KMS-11 (cell line): ENCODE measurements at regions not wholly inside any gene's neighbourhood (a gene's known extent, or its start where the extent isn't known, plus 50 kb on each side); places are given as distances from the start of the nearest gene placed in this dataset.

Source experiments
- H2AFZ ChIP-seq: fragments of 200-600 bp; sonication (generic); 2 replicates; pipeline ENCODE4 v1.6.1; 2016; ENCODE audit warnings: antibody characterized with exemption, mixed run types, low read depth
- H3K27ac ChIP-seq: fragments of 200-600 bp; sonication (generic); 2 replicates; pipeline ENCODE4 v1.6.1; 2016; ENCODE audit warnings: mild to moderate bottlenecking, mixed run types
- H3K27me3 ChIP-seq: fragments of 200-600 bp; sonication (generic); 2 replicates; pipeline ENCODE4 v1.6.1; 2017; ENCODE audit warnings: mild to moderate bottlenecking, low read depth, mixed run types, moderate library complexity; ENCODE audit not compliant: insufficient read depth
- H3K36me3 ChIP-seq: fragments of 200-600 bp; sonication (generic); 2 replicates; pipeline ENCODE4 v1.6.1; 2017; ENCODE audit warnings: mild to moderate bottlenecking, mixed run types; ENCODE audit not compliant: insufficient read depth
- H3K4me1 ChIP-seq: fragments of 200-600 bp; sonication (generic); 2 replicates; pipeline ENCODE4 v1.6.1; 2016; ENCODE audit warnings: mild to moderate bottlenecking, low read depth, mixed run types; ENCODE audit not compliant: poor library complexity, severe bottlenecking
- H3K4me2 ChIP-seq: fragments of 200-600 bp; sonication (generic); 2 replicates; pipeline ENCODE4 v1.7.0; 2016; ENCODE audit warnings: mild to moderate bottlenecking, mixed run types
- H3K4me3 ChIP-seq: fragments of 200-600 bp; sonication (generic); IDR thresholded peaks from 2 replicates; pipeline ENCODE4 v1.6.1; 2017; ENCODE audit warnings: low read depth, low read length, mixed read lengths; ENCODE audit not compliant: insufficient read depth
- H3K79me2 ChIP-seq: fragments of 200-600 bp; sonication (generic); 2 replicates; pipeline ENCODE4 v1.6.1; 2016; ENCODE audit warnings: low read depth, mixed run types; ENCODE audit not compliant: insufficient read depth
- H3K9ac ChIP-seq: fragments of 200-600 bp; sonication (generic); 2 replicates; pipeline ENCODE4 v1.6.1; 2016; ENCODE audit warnings: mild to moderate bottlenecking, mixed run types
- H4K20me1 ChIP-seq: fragments of 200-600 bp; sonication (generic); 2 replicates; pipeline ENCODE4 v1.6.1; 2016; ENCODE audit warnings: mild to moderate bottlenecking, mixed run types; ENCODE audit not compliant: insufficient read depth
- TF ChIP-seq, protein P1 (sequence below): fragments of 200-600 bp; sonication (generic); conservative IDR thresholded peaks from 2 replicates; pipeline ENCODE4 v1.6.1; 2017; ENCODE audit warnings: low read depth, mild to moderate bottlenecking, antibody characterized with exemption, low read length, moderate library complexity, mixed read lengths

DNA sequence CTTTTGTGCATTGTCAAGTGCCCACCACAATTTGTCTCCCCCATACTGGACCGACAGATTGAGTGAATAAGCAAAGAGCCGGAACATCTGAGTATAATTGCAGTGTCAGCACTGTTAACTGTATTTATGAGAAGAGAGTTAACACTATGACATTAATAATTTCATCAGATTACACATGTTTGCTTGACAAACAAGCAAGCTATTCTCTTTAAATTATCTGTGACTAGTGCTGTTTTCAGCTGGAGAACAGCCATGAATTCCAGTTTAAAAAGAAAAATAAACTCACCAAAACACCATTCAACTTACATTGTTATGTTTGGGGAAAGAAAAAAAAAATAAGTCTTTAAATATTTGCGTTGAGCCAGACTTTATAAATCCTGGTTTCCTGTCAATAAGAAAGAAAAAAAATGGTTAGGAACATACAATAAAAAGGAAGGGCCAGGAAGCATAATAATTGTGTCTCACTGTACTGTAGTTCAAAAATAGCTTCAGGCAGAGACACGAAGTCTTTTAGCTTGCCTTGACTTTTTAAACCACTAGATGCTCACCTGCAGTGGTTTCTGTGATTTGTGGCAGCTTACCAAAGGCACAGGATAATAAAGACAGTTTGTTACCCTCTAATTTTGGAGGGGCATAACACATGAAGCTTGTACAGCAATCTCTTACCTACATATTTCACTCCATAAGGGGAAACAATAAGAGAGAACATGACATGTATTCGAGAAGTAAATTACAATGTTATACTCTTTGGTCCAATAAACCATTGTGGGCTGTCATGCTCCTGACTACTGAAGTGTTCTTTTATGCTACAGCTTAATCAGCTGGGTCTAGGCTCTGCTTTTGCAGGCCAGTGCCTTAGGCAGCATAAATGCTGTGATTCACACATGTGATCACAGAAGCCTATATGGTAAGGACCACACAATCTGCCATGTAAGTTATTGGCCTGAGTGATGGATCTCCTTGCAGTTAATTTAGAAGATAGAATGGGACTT, 302.0 kb upstream of the ADGRL2 start:
- no peaks in the 10 kb centered on the region for H3K4me1 ChIP-seq
- H4K20me1 ChIP-seq: no peaks in the 10 kb centered on the region
- no peak overlapping the region for H3K9ac ChIP-seq
- no peaks in the 10 kb centered on the region for H3K36me3 ChIP-seq
- H3K27ac ChIP-seq: no peak overlapping the region
- H2AFZ ChIP-seq: no peak overlapping the region
- no peak overlapping the region for H3K4me3 ChIP-seq
- H3K27me3 ChIP-seq: no peaks in the 10 kb centered on the region
- H3K79me2 ChIP-seq: no peaks in the 10 kb centered on the region
- no peak overlapping the region for H3K4me2 ChIP-seq
- TF ChIP-seq, protein P1, sequence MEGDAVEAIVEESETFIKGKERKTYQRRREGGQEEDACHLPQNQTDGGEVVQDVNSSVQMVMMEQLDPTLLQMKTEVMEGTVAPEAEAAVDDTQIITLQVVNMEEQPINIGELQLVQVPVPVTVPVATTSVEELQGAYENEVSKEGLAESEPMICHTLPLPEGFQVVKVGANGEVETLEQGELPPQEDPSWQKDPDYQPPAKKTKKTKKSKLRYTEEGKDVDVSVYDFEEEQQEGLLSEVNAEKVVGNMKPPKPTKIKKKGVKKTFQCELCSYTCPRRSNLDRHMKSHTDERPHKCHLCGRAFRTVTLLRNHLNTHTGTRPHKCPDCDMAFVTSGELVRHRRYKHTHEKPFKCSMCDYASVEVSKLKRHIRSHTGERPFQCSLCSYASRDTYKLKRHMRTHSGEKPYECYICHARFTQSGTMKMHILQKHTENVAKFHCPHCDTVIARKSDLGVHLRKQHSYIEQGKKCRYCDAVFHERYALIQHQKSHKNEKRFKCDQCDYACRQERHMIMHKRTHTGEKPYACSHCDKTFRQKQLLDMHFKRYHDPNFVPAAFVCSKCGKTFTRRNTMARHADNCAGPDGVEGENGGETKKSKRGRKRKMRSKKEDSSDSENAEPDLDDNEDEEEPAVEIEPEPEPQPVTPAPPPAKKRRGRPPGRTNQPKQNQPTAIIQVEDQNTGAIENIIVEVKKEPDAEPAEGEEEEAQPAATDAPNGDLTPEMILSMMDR: no peak

DNA sequence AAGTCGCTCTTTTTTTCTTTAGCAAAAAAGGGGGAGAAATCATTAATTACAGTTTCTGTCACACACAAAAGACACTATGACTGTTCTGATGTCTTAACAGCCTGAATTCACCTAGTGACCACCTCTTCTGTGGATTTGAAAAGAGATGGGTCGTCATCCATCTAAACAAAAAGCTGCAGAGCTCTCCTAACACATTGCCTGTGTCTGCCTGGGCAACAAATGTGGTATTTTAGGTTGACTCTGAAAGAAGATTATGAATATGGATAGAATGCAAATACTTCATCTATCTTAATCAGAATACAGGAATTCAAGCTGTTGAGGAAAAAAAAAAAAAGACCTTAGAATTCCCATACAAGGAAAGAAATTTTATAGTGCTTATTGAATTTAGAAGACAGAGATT, 304.4 kb upstream of the ADGRL2 start:
- H2AFZ ChIP-seq: no peak overlapping the region
- H3K36me3 ChIP-seq: no peaks in the 10 kb centered on the region
- no peaks in the 10 kb centered on the region for H3K79me2 ChIP-seq
- H3K4me3 ChIP-seq: no peak overlapping the region
- TF ChIP-seq, protein P1: no peak
- no peaks in the 10 kb centered on the region for H4K20me1 ChIP-seq
- no peaks in the 10 kb centered on the region for H3K27me3 ChIP-seq
- no peak overlapping the region for H3K9ac ChIP-seq
- H3K4me1 ChIP-seq: no peaks in the 10 kb centered on the region
- no peak overlapping the region for H3K4me2 ChIP-seq
- H3K27ac ChIP-seq: no peak overlapping the region

DNA sequence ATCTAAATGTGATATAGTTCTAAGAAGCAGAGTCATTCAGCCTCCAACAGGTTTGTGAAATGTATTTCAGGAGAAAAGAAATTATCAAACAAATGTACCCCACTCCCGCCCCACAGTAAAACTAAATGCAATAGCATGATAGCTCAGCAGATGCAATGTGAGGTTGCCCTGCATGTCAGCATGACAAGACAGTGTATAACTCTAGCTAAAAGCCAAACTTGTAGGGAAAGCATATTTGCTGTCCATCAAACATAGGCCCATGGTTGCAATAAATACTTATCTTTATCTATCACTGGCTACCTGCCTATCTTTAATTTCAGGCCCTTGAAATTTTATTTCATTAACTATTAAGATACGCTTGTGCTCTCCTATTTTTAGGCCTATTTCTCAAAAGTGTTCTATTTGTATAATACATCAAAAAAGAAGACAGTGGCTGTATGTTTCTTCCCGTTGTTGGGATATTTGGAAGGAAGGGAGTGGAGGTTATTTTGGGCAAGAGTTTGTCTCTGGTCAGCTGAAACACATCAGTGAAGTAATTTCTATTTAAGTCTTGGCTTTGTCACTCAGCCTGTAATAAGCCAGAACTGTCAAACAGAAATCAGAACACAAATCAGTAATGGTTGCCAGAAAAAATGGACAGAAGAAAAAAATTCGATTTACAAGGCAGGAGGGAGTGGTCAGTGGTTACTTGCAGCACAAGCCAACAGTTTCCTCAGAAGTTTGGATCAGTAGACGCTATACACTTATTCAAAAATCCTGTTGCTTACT, 307.4 kb upstream of the ADGRL2 start:
- Histone ChIP-seq H3K27me3 (no peaks in the 10 kb centered on the region), H3K79me2 (no peaks in the 10 kb centered on the region), H3K4me2 (no peak overlapping the region), H4K20me1 (no peaks in the 10 kb centered on the region), H3K4me3 (no peak overlapping the region), H2AFZ (no peak overlapping the region), H3K36me3 (no peaks in the 10 kb centered on the region), H3K27ac (no peak overlapping the region), H3K9ac (no peak overlapping the region), H3K4me1 (no peaks in the 10 kb centered on the region)
- TF ChIP-seq, protein P1: no peak

DNA sequence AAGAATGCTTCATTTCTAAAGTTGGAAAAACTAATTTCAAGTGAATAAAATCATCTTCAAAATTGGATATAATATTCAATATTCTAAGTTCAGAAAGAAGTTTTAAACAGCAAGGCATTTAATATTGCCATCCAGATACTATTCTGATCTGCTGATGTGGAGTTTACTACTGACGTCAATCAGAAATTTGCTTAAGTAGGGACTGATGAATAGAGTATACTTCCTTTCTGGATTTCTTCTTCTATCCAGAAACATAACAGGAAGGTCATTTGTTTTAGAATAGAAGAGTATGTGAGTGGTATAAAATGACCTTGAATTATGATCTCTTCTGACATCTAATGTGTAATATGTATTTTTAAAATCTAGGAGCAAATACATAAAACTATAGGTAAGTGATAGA, 308.1 kb upstream of the ADGRL2 start:
- Histone ChIP-seq H3K79me2 (no peaks in the 10 kb centered on the region), H3K36me3 (no peaks in the 10 kb centered on the region), H3K27ac (no peak overlapping the region), H4K20me1 (no peaks in the 10 kb centered on the region), H3K4me3 (no peak overlapping the region), H2AFZ (no peak overlapping the region), H3K4me2 (no peak overlapping the region), H3K27me3 (no peaks in the 10 kb centered on the region), H3K4me1 (no peaks in the 10 kb centered on the region), H3K9ac (no peak overlapping the region)
- TF ChIP-seq, protein P1: no peak
